HL-60 (cell line): ENCODE measurements at regions not wholly inside any gene's neighbourhood (a gene's known extent, or its start where the extent isn't known, plus 50 kb on each side); places are given as distances from the start of the nearest gene placed in this dataset.

Source experiments
- DNase-seq, 2 experiments: peaks; one replicate each; pipeline ENCODE4 v3.0.0-alpha.2; 2010 to 2020; ENCODE audit warnings: low read depth in 1 of 2, low spot score in 1 of 2
- H3K27ac ChIP-seq: fragments of 250-450 bp; sonication (Bioruptor Pico); replicated peaks from 2 replicates; pipeline ENCODE4 v1.5.1; 2020; ENCODE audit warnings: mild to moderate bottlenecking, moderate library complexity
- H3K27me3 ChIP-seq: fragments of 250-450 bp; sonication (Bioruptor Pico); 2 replicates; pipeline ENCODE4 v1.5.1; 2021; ENCODE audit warnings: mild to moderate bottlenecking, moderate library complexity; ENCODE audit not compliant: insufficient read depth, poor library complexity, severe bottlenecking
- H3K4me3 ChIP-seq: replicated peaks from 2 replicates; pipeline ENCODE4 v1.5.1; 2011; ENCODE audit warnings: mild to moderate bottlenecking, control low read depth, low read length; ENCODE audit not compliant: insufficient read depth
- GABPA ChIP-seq: IDR thresholded peaks from 2 replicates; pipeline ENCODE4 v1.6.1; 2012; ENCODE audit warnings: low read depth
- POLR2AphosphoS5 ChIP-seq: IDR thresholded peaks from 2 replicates; pipeline ENCODE4 v1.6.1; 2012; ENCODE audit warnings: low read depth
- SPI1 ChIP-seq: IDR thresholded peaks from 2 replicates; pipeline ENCODE4 v1.6.1; 2012; ENCODE audit warnings: low read depth, mild to moderate bottlenecking, borderline replicate concordance
- TF ChIP-seq, protein P1 (sequence below): IDR thresholded peaks from one replicate; pipeline ENCODE4 v1.5.1; 2011; ENCODE audit warnings: low read length, control low read depth, inconsistent platforms; ENCODE audit not compliant: insufficient read depth
- TF ChIP-seq, protein P2 (sequence below): IDR thresholded peaks from 2 replicates; pipeline ENCODE4 v1.6.1; 2012; ENCODE audit warnings: low read depth; ENCODE audit not compliant: insufficient replicate concordance

DNA sequence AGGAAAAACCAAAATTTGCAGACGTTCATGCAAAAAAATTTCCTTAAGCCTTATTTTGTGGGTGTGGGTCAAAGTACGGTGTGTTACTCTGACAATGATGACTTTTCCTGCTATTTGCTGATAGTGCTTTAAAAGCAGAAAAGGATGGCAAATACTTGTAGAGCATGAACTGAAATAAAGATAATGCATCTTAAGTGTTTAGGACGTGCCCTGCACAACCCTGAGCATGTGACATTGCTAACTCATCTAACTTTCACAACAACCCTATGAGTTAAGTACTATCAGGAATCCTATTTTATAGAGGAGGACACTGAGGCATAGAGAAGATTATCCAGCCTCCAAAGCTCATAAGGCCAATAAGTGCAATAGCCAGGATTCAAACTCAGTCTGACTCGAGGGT lies 143.3 kb downstream of the RNF152 start:
- TF ChIP-seq POLR2AphosphoS5 (no peak), GABPA (no peak), SPI1 (no peak)
- TF ChIP-seq, protein P1, sequence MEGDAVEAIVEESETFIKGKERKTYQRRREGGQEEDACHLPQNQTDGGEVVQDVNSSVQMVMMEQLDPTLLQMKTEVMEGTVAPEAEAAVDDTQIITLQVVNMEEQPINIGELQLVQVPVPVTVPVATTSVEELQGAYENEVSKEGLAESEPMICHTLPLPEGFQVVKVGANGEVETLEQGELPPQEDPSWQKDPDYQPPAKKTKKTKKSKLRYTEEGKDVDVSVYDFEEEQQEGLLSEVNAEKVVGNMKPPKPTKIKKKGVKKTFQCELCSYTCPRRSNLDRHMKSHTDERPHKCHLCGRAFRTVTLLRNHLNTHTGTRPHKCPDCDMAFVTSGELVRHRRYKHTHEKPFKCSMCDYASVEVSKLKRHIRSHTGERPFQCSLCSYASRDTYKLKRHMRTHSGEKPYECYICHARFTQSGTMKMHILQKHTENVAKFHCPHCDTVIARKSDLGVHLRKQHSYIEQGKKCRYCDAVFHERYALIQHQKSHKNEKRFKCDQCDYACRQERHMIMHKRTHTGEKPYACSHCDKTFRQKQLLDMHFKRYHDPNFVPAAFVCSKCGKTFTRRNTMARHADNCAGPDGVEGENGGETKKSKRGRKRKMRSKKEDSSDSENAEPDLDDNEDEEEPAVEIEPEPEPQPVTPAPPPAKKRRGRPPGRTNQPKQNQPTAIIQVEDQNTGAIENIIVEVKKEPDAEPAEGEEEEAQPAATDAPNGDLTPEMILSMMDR = no peak
- TF ChIP-seq, protein P2, sequence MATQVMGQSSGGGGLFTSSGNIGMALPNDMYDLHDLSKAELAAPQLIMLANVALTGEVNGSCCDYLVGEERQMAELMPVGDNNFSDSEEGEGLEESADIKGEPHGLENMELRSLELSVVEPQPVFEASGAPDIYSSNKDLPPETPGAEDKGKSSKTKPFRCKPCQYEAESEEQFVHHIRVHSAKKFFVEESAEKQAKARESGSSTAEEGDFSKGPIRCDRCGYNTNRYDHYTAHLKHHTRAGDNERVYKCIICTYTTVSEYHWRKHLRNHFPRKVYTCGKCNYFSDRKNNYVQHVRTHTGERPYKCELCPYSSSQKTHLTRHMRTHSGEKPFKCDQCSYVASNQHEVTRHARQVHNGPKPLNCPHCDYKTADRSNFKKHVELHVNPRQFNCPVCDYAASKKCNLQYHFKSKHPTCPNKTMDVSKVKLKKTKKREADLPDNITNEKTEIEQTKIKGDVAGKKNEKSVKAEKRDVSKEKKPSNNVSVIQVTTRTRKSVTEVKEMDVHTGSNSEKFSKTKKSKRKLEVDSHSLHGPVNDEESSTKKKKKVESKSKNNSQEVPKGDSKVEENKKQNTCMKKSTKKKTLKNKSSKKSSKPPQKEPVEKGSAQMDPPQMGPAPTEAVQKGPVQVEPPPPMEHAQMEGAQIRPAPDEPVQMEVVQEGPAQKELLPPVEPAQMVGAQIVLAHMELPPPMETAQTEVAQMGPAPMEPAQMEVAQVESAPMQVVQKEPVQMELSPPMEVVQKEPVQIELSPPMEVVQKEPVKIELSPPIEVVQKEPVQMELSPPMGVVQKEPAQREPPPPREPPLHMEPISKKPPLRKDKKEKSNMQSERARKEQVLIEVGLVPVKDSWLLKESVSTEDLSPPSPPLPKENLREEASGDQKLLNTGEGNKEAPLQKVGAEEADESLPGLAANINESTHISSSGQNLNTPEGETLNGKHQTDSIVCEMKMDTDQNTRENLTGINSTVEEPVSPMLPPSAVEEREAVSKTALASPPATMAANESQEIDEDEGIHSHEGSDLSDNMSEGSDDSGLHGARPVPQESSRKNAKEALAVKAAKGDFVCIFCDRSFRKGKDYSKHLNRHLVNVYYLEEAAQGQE = no peak
- no peak overlapping the region for H3K27ac ChIP-seq
- H3K27me3 ChIP-seq = no peaks in the 10 kb centered on the region
- H3K4me3 ChIP-seq = no peak overlapping the region
- DNase-seq = no peak

DNA sequence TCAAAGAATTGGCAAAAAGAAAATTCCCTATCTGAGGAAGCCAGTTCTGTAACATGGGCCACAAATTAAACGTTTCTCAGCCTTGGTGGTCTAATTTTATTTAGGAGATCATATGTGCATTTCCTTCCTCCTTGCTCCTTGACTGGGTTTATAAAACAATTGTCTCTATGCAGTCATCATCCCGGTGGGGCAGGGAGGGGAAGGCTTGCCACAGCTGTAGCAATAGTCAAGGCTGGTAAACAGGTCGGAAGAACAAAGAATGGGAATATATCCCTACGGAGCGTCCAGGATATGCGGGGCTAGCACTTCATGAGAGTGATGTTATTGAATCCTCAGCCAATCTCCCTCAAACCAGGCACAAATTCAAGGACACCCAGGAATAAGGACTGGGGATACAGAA lies 143.8 kb downstream of the RNF152 start:
- Histone ChIP-seq H3K27me3 (no peaks in the 10 kb centered on the region), H3K4me3 (no peak overlapping the region), H3K27ac (no peak overlapping the region)
- DNase-seq = no peak
- TF ChIP-seq POLR2AphosphoS5 (no peak), SPI1 (no peak), GABPA (no peak)
- TF ChIP-seq, protein P2 = no peak
- TF ChIP-seq, protein P1 = no peak

DNA sequence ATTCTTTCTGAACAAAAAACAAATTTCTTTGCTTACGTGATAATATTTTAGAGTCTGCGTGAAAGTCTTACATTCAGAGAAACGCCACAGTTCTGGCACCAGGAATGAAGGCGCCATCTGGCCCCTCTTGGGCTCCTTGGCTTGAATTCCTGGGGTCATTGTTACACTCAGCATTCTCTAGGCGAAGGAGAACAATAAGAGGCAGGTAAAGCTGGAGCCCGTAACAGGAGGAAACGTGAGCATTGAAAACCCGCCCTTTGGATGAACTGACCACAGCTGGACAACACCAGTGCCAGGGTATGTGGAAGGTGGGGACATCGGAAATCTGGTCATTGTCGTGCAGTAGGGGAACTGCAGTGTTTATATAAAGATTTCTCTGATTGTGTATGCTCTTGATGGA lies 144.8 kb downstream of the RNF152 start:
- no peak for DNase-seq
- no peaks in the 10 kb centered on the region for H3K27me3 ChIP-seq
- TF ChIP-seq GABPA (no peak), POLR2AphosphoS5 (no peak), SPI1 (no peak)
- TF ChIP-seq, protein P1 = no peak
- TF ChIP-seq, protein P2 = no peak
- H3K27ac ChIP-seq = no peak overlapping the region
- no peak overlapping the region for H3K4me3 ChIP-seq
